Mesendoderm (in vitro differentiated cells): ENCODE measurements at regions not wholly inside any gene's neighbourhood (a gene's known extent, or its start where the extent isn't known, plus 50 kb on each side); places are given as distances from the start of the nearest gene placed in this dataset. TPM values are rescaled to one million over a fixed set of nuclear protein-coding genes. Genes with fewer than 3 reads are reported as not detected.

ENCODE experiments used
- small RNA-seq: library from polyadenylated mRNA; stranded (forward); fragments of <200 nt; extraction: miRNeasy Mini kit (QIAGEN cat#:217004); gene quantifications from one replicate; pipeline ENCODE3, GENCODE V24; 2013; ENCODE audit not compliant: insufficient read depth

Small RNA genes lying in the stretch of these regions (small RNA-seq; reads per million reads assigned to genes)
- gene AC005562.1 (not detected), gene AC127024.7 (not detected), gene RN7SL316P (not detected)
